Peyer's patch (tissue), 4 donors: ENCODE measurements at regions not wholly inside any gene's neighbourhood (a gene's known extent, or its start where the extent isn't known, plus 50 kb on each side); places are given as distances from the start of the nearest gene placed in this dataset.

ENCODE experiments used
- CTCF ChIP-seq, 6 experiments: fragments of 450-650 bp in 4 of 6; fragments of 200-600 bp in 2 of 6; sonication (generic) in 1 of 6; IDR thresholded peaks; one replicate each; pipeline ENCODE4 v1.5.1; 2017 to 2019; ENCODE audit warnings: antibody characterized with exemption in 6 of 6, mild to moderate bottlenecking in 3 of 6, moderate library complexity in 1 of 6
- POLR2A ChIP-seq, 2 donors: fragments of 450-650 bp; IDR thresholded peaks; one replicate each; pipeline ENCODE4 v1.5.1; 2017; ENCODE audit warnings: antibody characterized with exemption in 2 of 2, mild to moderate bottlenecking in 2 of 2, moderate library complexity in 2 of 2

GRCh38 chr10:4684434-4684833 is 141.6 kb upstream of the AKR1E2 start:
- TF ChIP-seq CTCF (IDR thresholded peaks at IDR 0.05) (no peak), POLR2A (IDR thresholded peaks at IDR 0.05) (no peak)
